Right lobe of liver (tissue), 6 donors: ENCODE measurements at regions not wholly inside any gene's neighbourhood (a gene's known extent, or its start where the extent isn't known, plus 50 kb on each side); places are given as distances from the start of the nearest gene placed in this dataset.

ENCODE experiments used
- ATAC-seq, 4 donors: fragments of 200-7000 bp; cut with Tn5 transposase; one replicate each; pipeline ENCODE4 v1.9.1; 2020; ENCODE audit warnings: mild to moderate bottlenecking in 4 of 4, moderate library complexity in 4 of 4
- DNase-seq, 3 donors: peaks; one replicate each; pipeline ENCODE4 v3.0.0-alpha.2; 2020
- H3K27ac ChIP-seq, 3 donors: fragments of 200-600 bp; one replicate each; pipeline ENCODE4 v1.8.0; 2022
- H3K27me3 ChIP-seq, 2 donors: fragments of 200-600 bp; one replicate each; pipeline ENCODE4 v1.8.0; 2022
- H3K36me3 ChIP-seq, 4 donors: fragments of 200-600 bp; sonication (generic) in 1 of 4; one replicate each; pipeline versions ENCODE4 v1.5.1 to v1.8.0; 2017 to 2022; ENCODE audit warnings: control low read depth in 1 of 4
- H3K4me1 ChIP-seq, 4 donors: fragments of 200-600 bp; sonication (generic) in 1 of 4; one replicate each; pipeline versions ENCODE4 v1.5.1 to v1.8.0; 2017 to 2022; ENCODE audit warnings: control low read depth in 1 of 4
- H3K4me3 ChIP-seq, 3 donors: fragments of 200-600 bp; one replicate each; pipeline ENCODE4 v1.8.0; 2022
- H3K9me3 ChIP-seq, 4 donors: fragments of 200-600 bp; sonication (generic) in 1 of 4; one replicate each; pipeline versions ENCODE4 v1.5.1 to v1.8.0; 2017 to 2022; ENCODE audit warnings: control low read depth in 1 of 4
- CTCF ChIP-seq, 4 donors: fragments of 200-600 bp in 3 of 4; fragments of 450-650 bp in 1 of 4; IDR thresholded peaks; one replicate each; pipeline versions ENCODE4 v1.5.1 to v1.8.0; 2016 to 2022; ENCODE audit warnings: antibody characterized with exemption in 4 of 4, mild to moderate bottlenecking in 2 of 4
- POLR2A ChIP-seq: fragments of 450-650 bp; IDR thresholded peaks from one replicate; pipeline ENCODE4 v1.6.1; 2017; ENCODE audit warnings: antibody characterized with exemption, mild to moderate bottlenecking
- WGBS: methylation state at CpG from one replicate; pipeline ENCODE4 v1.1.6; 2018; ENCODE audit warnings: low coverage, low lambda C conversion rate; ENCODE audit not compliant: insufficient coverage; ENCODE audit errors: missing lambda C conversion rate; 5-methylcytosine and 5-hydroxymethylcytosine counted together
- intact Hi-C, 2 donors: fragments of 100-400 bp; cut with DNase I; formaldehyde crosslinking; loops; one replicate each; pipeline versions ENCODE4 v1.11.2 to v1.14.1; 2022
- donor health status: DM: no; HTN: yes; CAD: no.
- donor health status: DM: no; HTN: no; CAD: no.
- donor health status: DM: no; HTN: no; CAD: no.
- donor health status: DM: no; HTN: yes; CAD: no.
- donor health status: DM: no; HTN: yes; CAD: no.

GRCh38 chr3:3578718-3579117 is 220.5 kb upstream of the LRRN1 start:
- intact Hi-C loops, result no loop called here
- Histone ChIP-seq H3K9me3 (no peaks in the 10 kb centered on the region), H3K4me3 (no peak overlapping the region), H3K36me3 (no peaks in the 10 kb centered on the region), H3K27ac (no peak overlapping the region), H3K27me3 (no peaks in the 10 kb centered on the region), H3K4me1 (no peaks in the 10 kb centered on the region)
- WGBS, result 43% methylated on average over 4 of the region's 4 CpGs
- ATAC-seq (no peak), DNase-seq (no peak)
- TF ChIP-seq CTCF (IDR thresholded peaks at IDR 0.05) (no peak), POLR2A (no peak)

GRCh38 chr3:3577823-3578222 is 221.4 kb upstream of the LRRN1 start:
- TF ChIP-seq CTCF (IDR thresholded peaks at IDR 0.05) (no peak), POLR2A (no peak)
- H3K27ac ChIP-seq, result no peak overlapping the region
- no peak overlapping the region for H3K4me3 ChIP-seq
- peak in 1 of 3 donors; percentile 41 for DNase-seq
- peak in 1 of 4 donors; percentile 33 for ATAC-seq
- no peaks in the 10 kb centered on the region for H3K27me3 ChIP-seq
- 74% methylated on average over 4 of the region's 13 CpGs for WGBS
- H3K9me3 ChIP-seq, result no peaks in the 10 kb centered on the region
- H3K36me3 ChIP-seq, result no peaks in the 10 kb centered on the region
- intact Hi-C loops, result no loop called here
- no peaks in the 10 kb centered on the region for H3K4me1 ChIP-seq

- ATAC-seq (no peak), DNase-seq (no peak)
- intact Hi-C loops, result no loop called here
These were observed 225.9 kb upstream of the LRRN1 start for GRCh38 chr3:3573341-3573740.

GRCh38 chr3:3560591-3561311 is 238.5 kb upstream of the LRRN1 start:
- Histone ChIP-seq H3K4me1 (no peaks in the 10 kb centered on the region), H3K4me3 (no peak overlapping the region), H3K9me3 (no peaks in the 10 kb centered on the region), H3K36me3 (no peaks in the 10 kb centered on the region), H3K27me3 (no peaks in the 10 kb centered on the region), H3K27ac (no peak overlapping the region)
- no peak for DNase-seq
- WGBS, result 56% methylated on average over 4 of the region's 4 CpGs
- ATAC-seq, result no peak
- intact Hi-C loops, result no loop called here
- TF ChIP-seq POLR2A, result no peak
- TF ChIP-seq CTCF (IDR thresholded peaks at IDR 0.05), result no peak

More at GRCh38 chr3:3573341-3573740, 225.9 kb upstream of the LRRN1 start:
- no peaks in the 10 kb centered on the region for H3K9me3 ChIP-seq
- no peaks in the 10 kb centered on the region for H3K27me3 ChIP-seq
- TF ChIP-seq POLR2A (no peak), CTCF (IDR thresholded peaks at IDR 0.05) (no peak)
- 55% methylated on average over 1 of the region's 1 CpG for WGBS
- no peaks in the 10 kb centered on the region for H3K4me1 ChIP-seq
- no peak overlapping the region for H3K27ac ChIP-seq
- no peaks in the 10 kb centered on the region for H3K36me3 ChIP-seq
- no peak overlapping the region for H3K4me3 ChIP-seq
